NB4 (cell line): ENCODE measurements at regions not wholly inside any gene's neighbourhood (a gene's known extent, or its start where the extent isn't known, plus 50 kb on each side); places are given as distances from the start of the nearest gene placed in this dataset.

Experiments
- POLR2A ChIP-seq: IDR thresholded peaks from 2 replicates; pipeline ENCODE4 v1.6.1; 2011; ENCODE audit warnings: mild to moderate bottlenecking; ENCODE audit not compliant: insufficient read length; ENCODE audit errors: extremely low read depth
- TF ChIP-seq, protein P1 (sequence below): IDR thresholded peaks from one replicate; pipeline ENCODE4 v1.5.1; 2012; ENCODE audit warnings: low read depth, low read length
- TF ChIP-seq, protein P2 (sequence below): IDR thresholded peaks from 2 replicates; pipeline ENCODE4 v1.6.1; 2011; ENCODE audit warnings: low read depth, low read length

DNA sequence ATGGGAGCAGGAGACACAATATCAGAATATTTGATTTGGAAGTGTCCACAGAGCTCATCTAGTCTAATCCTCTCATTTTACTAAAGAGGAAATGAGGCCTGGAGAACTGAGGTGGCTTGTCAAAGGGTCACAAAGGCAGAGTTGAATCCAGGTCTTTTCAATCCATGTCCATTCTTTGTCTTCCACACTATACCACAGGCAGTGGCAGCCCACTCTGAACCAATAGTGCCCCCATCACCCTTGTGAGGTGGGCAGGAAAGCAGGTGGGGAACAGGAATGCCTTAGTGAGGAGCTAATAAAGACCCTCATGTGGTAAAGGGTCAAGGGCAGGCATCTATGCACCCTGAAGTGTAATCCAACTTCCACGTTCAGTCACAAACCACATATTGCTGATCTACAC lies 134.8 kb upstream of the EGLN3 start:
- TF ChIP-seq, protein P1, sequence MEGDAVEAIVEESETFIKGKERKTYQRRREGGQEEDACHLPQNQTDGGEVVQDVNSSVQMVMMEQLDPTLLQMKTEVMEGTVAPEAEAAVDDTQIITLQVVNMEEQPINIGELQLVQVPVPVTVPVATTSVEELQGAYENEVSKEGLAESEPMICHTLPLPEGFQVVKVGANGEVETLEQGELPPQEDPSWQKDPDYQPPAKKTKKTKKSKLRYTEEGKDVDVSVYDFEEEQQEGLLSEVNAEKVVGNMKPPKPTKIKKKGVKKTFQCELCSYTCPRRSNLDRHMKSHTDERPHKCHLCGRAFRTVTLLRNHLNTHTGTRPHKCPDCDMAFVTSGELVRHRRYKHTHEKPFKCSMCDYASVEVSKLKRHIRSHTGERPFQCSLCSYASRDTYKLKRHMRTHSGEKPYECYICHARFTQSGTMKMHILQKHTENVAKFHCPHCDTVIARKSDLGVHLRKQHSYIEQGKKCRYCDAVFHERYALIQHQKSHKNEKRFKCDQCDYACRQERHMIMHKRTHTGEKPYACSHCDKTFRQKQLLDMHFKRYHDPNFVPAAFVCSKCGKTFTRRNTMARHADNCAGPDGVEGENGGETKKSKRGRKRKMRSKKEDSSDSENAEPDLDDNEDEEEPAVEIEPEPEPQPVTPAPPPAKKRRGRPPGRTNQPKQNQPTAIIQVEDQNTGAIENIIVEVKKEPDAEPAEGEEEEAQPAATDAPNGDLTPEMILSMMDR, result no peak
- TF ChIP-seq POLR2A, result no peak
- TF ChIP-seq, protein P2, sequence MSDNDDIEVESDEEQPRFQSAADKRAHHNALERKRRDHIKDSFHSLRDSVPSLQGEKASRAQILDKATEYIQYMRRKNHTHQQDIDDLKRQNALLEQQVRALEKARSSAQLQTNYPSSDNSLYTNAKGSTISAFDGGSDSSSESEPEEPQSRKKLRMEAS, result no peak
